ENCODE measurements at regions not wholly inside any gene's neighbourhood (a gene's known extent, or its start where the extent isn't known, plus 50 kb on each side); places are given as distances from the start of the nearest gene placed in this dataset.
"Not testable (repeated sequence)": the region's sequence is repeated elsewhere in the genome, so short reads cannot be mapped to it uniquely, and the experiment has no call there.

DNA sequence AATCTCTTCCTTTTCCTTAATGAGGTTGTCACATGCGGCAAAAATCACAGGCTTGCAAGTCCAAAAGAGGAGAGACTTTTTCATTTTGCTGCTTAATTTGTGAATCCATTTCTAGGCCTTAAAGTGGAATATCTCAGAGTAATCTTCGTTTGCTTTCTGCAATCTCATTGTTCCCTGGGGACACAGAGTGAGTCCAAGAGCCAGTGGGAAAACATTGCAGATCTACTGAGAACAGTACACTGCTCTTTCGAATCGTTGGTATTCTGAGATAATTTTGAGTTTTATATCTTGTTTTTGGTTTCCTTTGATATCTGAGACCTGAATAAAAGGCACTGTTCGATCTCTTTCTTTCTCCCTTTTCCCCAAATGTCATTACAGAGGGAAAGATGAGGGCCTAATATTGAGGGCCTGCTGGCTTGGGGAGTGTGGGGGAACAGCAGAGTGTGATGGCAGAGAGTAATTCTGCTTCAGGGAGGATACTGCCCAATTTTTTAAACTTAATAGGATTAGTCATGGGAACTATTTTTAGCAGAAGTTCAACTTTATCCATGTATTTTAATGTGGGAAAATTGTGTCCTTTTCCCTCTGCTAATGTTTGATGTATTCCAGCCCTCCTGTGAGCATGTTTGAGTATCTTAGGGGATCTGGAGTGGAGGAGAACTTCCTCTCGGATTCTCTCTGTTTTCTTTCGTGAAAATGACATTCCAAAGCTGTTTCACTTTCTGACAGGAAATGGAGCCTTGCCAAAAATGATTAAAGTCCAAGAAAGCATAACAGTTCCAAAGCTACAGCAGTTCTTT, 418.2 kb upstream of the ZEB2 start:
- peak; percentile 83 for DNase-seq (ENCODE audit: low read depth)

DNA sequence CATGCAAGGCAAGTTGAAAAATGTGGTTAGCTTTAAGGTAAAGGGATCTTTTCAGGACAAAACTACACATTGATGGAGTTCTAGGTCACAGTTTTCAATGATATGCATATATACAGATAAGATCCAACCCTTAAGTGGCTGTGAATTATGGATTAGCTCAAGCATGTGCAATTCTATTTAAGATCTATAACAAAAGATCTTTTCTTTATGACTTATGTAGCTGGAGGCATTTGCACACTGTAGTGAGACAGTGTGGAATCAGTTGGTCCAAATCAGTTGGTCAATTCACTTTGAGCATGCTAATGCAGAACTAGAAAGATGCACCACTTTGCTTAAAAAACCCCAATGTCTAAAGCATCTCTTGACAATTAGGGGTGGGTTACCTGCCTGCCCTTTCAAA, 417.1 kb upstream of the ZEB2 start:
- no peak for DNase-seq (ENCODE audit: low read depth)

DNA sequence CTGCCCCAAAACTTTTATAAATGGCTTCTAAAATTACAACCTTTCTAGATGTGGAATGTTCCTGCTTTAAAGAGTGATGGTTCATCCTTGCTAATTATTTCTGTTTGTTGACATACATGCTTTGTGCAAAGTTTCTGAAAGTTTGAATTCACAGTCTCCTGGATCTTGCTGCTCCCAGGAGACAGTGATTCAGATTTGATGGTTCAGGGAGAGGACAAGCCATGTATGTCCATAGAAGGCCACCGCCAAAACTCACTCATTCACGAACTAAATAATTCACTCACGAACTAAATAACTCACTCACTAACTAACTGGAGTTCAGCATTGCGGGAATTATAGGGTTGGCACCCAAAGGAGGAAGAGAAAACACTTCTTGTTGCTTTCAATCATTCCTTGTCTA, 416.5 kb upstream of the ZEB2 start:
- peak; percentile 23 for DNase-seq (ENCODE audit: low read depth)

DNA sequence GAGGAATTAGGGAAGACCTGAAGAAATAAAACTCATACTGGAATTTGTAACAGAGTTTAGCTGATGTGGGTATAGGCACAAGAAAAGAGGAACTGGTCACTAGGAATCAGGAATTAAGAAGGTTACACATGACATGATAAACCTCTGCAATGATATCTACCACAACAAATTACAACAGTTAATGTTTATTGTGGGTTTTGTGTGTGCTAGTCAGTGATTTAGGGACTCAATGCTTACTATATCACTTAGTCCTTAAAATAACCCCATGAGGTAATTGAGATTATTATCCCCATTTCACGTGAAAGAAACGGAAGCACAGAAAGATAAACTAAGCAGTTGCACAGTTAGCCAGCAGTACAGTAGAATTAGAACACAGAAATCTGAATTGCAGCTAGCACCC, 415.8 kb upstream of the ZEB2 start:
- no peak for DNase-seq (ENCODE audit: low read depth)

DNA sequence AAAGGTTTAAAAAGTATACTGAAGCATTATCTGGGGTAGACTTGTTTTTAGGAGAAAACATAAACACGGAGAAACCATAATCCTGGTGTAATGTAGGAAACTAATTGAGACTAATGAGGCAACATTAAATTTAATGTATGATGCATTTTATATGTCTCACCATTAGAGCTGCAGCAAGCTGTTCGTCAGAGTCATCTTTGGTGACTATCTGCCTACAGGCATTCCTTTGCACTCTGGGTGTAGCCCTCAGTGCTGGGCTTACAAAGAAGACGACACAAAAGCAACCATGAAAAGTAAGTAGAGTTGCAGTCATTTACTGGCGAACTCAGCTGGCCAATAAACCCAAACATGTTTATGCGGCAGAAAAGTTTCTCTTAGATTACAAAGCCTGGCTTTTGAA, 415.3 kb upstream of the ZEB2 start:
- DNase-seq (ENCODE audit: low read depth) = no peak

DNA sequence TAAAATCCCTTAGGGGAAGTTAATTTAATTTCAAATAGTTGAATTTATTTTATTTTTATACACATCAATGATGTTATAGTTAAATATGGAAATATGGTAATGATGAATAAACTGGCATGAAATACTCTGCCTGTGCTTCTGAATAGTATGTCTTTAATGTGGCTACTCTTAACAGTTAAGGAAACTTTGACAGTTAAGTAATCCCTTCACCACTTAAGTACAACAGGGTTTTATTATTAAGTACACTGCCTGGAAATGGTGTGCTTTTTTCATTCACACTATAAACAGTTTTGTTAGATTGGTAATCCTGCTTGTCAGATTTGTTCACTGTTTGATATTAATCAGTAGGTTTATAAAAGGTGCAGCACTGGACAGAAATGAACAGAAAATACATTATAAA, 412.0 kb upstream of the ZEB2 start:
- no peak for DNase-seq (ENCODE audit: low read depth)

DNA sequence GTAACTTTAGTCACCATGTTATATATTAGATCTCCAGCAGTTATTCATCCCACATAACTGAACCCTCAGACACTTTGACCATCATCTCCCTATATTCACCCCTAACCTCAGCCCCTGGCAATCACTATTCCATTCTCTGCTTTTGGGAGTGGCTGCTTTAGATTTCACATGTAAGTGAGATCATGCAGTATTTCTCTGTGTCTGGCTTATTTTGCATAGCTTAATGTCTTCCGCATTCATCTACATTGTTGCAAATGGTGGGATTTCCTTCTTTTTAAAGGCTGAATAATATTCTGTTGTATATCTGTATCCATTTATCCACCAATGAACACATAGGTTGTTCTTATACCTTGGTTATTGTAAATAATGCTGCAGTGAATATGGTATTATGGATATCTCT, 411.6 kb upstream of the ZEB2 start:
- DNase-seq (ENCODE audit: low read depth) = no peak

DNA sequence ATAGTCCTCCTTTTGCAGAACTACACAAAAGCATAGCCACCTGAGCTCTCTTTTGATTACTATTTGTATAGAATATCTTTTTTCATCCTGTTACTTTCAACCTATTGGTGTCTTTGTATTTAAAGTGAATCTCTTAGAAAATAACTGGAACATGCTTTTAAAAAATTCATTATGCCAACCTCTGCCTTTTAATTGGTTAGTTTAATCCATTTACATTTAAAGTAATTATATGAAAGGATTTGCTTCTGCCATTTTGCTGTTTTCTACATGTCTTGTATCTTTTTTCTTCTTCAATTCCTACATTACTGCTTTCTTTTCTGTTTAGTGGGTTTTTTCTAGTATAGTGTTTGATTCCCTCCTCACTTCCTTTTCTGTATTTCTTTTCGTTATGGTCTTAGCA, 407.5 kb upstream of the ZEB2 start:
- DNase-seq (ENCODE audit: low read depth) = no peak

DNA sequence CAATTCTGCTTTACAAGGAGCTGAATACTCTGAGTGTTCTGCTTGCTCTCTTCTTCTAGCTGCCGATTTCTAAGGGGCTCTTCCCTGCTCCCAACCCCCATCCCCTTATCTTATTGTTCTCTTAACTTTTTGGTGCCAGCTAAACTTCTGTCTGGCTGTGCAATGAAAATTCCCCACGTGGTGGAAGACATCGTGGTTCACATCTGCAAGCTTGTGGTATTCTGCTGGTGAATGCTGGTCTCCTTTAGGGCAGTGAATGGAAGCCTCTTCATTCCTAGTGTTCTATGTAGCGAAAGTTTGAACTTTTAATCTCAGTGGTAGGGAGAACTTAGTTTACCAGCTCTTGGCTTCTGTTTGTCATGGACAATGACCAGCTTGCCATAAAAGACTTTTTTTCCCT, 406.0 kb upstream of the ZEB2 start:
- no peak for DNase-seq (ENCODE audit: low read depth)

DNA sequence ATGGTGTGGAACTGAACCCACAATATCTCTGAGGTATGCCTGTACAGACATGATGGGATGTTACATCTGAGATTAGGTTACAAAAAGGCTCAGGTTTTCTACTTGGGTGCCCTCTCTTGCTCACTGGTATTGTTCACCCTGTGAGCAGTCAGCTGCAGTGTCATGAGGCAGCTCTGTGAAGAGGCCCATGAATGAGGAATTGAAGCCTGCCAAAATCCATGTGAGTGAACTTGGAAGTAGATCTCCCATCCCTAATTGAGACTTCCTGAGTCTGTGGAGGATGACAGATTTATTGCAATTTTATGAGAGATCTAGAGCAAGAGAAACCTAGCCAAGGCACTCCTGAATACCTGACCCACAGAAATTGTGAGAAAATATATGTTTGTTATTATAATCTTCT, 404.9 kb upstream of the ZEB2 start:
- no peak for DNase-seq (ENCODE audit: low read depth)

DNA sequence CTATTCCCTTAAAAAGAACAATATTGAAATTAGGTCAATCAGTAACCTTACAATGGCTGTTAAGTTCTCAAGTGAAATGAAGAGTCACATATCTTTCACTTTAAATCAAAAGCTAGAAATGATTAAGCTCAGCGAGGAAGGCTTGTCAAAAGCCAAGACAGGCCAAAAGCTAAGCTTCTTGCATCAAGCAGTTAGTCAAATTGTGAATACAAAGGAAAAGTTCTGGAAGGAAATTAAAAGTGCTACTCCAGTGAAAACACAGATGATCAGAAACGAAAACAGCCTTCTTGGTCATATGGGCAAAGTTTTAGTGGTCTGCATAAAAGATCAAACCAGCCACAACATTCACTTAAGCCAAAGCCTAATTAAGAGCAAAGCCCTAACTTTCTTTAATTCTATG, 402.6 kb upstream of the ZEB2 start:
- DNase-seq (ENCODE audit: low read depth) = no peak

DNA sequence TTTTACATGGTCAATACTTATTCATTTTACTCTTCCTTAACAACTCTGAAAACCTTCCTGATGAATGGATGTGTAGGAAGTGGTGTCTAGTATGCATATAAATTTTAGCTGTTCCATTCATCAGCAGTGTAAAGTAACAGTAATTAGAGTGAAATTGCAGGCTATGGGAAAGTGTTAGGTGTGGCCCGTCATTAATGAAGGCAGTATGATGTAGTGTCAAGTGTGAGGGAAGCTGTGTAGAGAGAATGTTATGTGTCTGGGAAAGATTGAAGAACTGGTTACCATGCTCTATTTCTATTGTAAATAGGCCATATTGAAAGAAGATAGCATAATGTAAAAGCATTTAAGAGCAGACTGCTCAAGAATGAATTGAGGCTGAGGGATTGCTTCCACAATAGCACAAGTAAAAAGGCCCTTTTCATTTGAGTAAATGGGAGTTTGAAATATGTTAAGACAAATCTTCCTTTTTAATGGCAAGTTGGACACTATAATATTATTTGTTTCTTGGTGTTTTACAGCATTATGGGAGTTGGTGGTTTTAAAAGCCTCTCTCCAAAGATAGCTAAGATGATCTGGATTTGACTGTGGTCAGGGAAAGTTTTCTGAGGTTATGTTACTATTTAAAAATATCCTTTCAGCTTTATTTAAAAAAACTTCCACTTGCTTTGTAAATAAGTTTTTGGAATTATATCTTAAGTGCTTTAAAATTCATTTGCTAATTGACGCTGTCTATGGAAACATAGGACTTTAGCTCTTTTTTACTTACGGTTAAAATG, 401.0 kb upstream of the ZEB2 start:
- DNase-seq (ENCODE audit: low read depth) = no peak

DNA sequence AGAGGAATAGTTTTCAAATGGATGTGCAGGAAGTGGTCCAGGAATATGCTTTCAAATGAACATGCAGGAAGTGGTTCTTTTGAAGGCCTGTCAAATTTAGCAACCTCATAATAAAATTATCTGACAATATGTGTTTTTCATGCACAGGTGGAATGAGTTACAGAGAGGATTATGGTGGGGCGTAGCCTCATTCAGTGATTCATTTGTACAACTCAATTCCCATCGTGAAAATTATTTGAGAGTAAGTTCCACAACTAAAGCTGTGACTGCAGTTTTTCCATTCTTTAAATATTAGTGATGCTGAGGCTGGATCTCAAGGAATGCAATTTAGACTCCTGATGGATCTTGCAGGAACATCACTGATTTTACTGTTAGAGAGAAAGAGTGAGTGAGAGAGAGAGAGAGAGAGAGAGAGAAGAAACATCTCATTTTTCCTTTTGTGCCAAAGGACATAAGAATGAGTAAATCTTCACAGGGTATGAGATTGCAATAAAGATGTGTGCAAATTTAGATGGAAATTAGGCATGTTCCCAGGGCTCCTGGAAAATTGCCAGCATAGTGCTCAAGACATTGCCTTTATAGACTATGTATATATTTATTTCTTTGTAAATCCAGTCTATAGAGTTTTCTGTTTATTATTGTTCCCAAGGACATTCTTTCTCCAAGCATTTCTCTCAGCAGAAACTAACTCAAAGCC, 394.9 kb upstream of the ZEB2 start:
- peak; percentile 38 for DNase-seq (ENCODE audit: low read depth)

DNA sequence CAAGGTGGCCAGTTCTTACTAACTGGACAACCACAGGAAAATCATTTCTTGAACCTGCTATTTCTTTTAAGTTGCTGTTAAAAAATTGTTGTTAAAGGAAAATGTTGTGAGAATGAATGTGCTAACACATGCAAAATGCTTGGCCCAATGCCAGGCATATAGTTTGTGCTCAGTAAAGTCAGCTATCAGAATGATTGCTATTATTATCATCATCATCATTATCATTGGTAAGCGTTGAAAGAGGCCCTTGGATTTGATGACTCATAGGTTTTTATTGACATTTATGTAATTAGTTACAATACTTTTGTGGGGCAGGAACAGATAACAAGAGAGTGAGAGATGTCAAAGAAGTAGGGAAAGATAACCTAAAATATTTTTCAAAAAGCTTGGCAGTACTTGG, 394.2 kb upstream of the ZEB2 start:
- no peak for DNase-seq (ENCODE audit: low read depth)

DNA sequence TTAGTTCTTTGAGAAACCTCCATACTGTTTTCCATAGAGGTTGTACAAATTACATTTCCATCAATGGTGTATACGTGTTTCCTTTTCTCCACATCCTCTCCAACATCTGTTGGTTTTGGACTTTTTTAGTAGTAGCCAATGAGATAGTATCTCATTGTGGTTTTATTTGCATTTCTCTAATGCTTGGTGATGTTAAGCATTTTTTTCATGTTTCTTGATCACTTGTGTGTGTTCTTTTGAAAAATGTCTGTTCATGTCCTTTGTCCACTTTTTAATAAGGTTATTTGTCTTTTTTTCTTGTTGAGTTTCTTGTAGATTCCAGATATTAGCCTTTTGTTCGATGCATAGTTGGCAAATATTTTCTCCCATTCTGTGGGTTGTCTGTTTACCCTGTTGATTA, 392.3 kb upstream of the ZEB2 start:
- no peak for DNase-seq (ENCODE audit: low read depth)

DNA sequence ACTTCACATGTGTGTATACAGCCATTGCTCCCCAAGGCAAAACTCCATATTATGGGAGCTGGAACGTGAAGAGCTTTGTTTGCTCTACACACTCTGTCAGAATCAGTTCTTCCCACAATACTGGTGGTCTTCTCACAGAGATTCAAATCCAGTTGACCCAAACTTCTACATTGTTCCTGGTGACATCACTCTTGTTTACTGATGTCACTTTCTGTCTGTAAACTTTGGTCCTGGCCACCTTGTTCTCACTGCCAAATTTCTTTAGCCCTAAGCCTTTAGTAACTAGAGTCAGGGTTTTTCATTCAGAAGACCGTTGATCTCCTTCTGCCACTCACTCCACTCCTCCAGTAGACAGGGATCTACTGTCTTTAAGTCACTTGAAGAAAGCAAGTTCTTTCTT, 386.0 kb upstream of the ZEB2 start:
- DNase-seq (ENCODE audit: low read depth) = no peak

DNA sequence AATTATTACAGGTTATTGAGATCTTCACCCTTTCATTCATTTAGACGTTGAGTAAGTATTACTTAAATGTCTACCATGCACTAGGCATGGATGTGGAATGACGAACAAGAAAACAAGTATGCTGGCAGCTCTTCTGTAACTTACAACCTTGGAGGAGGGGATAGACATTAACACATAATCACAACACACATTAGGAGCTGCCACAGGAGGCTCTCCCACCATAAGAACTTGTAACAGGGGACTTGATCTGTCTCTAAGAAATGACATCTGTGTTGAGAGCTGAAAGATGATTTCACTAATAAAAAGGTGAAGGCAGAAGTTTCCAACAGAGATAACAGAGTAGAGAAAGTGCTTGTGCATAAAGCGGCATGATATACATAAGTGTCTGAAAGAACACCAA, 384.7 kb upstream of the ZEB2 start:
- no peak for DNase-seq (ENCODE audit: low read depth)

DNA sequence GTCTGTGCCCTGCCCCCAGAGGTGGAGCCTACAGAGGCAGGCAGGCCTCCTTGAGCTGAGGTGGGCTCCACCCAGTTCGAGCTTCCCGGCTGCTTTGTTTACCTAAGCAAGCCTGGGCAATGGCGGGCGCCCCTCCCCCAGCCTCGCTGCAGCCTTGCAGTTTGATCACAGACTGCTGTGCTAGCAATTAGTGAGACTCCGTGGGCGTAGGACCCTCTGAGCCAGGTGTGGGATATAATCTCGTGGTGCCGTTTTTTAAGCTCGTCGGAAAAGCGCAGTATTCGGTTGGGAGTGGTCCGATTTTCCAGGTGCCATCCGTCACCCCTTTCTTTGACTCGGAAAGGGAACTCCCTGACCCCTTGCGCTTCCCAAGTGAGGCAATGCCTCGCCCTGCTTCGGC, 383.1 kb upstream of the ZEB2 start:
- not testable (repeated sequence) for DNase-seq (ENCODE audit: low read depth)

DNA sequence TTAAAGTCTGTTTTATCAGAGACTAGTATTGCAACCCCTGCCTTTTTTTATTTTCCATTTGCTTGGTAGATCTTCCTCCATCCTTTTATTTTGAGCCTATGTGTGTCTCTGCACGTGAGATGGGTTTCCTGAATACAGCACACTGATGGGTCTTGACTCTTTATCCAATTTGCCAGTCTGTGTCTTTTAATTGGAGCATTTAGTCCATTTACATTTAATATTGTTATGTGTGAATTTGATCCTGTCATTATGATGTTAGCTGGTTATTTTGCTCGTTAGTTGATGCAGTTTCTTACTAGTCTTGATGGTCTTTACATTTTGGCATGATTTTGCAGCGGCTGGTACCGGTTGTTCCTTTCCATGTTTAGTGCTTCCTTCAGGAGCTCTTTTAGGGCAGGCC, 381.5 kb upstream of the ZEB2 start:
- not testable (repeated sequence) for DNase-seq (ENCODE audit: low read depth)

DNA sequence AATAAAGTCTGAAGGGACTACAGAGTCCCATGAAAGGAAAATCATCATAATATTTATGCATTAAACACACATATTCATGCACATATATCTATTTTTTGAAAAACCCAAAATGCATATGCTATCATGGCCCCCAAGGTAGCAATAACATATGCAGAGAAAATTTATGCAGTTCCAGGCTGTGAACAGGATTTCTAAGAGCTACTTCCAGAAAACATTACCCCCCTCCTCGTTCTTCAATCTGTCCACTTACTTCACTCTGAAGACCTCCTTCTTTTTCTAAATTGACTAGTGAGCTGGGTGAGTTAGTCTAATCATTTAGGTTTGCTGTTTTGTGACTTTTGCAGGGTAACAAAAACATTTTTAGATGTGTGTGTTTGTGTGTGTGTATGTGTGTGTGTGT, 376.4 kb upstream of the ZEB2 start:
- no peak for DNase-seq (ENCODE audit: low read depth)

DNA sequence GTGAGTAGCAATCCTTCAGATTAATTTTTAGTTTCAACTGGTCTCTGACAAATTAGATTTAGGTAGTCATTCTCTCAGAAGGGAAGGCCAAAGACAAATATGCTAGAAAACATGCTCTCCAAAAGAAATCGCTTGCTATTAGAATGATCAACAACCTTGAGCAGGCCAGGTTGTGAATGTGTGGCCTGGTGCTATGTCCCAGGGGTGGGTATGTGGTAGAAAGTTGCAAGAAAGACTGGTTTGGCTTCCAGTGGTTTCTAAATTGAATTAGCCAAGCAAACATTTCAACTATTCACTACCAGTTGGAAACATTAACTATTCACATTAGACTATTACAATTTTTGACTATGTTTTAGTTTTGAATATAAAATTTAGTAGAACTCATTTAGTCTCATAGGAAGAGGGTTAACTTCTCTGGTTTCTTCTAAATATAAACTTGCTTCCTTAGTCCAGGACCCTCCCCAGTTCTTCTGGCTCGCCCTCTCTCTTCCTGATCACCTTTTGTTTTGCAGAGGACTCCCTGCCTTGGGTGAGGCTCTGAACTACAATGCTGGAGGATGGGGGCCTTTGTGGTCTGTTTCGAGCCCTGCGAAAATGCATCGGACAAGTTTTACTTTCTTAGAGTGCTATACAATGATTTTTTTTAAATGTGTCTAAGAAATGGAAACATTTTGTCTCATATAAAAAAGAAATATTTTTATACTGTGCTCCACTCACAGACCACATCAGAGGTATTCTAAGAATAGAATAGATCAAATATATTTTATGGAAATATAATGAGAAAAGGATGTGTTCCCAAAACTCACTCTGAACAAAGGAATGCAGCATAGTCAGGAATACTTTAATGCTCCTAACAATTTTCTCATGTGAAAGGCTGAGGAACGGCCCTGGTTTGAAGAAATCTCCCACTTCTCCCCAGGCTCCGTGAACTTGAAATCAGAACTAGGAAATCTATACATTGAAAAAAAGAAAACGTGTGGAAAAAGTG, 375.0 kb upstream of the ZEB2 start:
- DNase-seq (ENCODE audit: low read depth) = no peak

All from LHCN-M2 (cell line).